ENCODE measurements at regions not wholly inside any gene's neighbourhood (a gene's known extent, or its start where the extent isn't known, plus 50 kb on each side); places are given as distances from the start of the nearest gene placed in this dataset.

DNA sequence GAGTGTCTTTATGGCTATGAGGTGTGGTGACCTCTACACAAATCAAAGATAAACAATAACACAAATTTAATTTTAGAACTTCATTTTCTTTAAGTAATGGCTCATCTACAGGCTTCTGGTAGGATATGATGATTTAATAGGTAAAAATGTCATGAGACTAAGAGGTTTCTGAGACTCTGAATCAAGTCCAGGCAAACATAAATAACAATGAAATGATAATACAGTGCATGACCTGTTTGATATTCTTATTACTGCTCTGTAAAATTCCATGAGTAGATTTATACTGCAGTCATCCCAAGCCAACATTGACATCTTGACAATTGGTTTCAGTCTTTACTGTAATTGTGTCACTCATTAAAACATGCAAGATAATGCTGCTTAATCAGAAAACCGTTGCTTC, 936.8 kb downstream of the MCTP2 start:
- Mint-ChIP-seq H3K4me3 (ENCODE audit: unreplicated experiment) (no peak overlapping the region), H3K4me1 (ENCODE audit: insufficient read depth, unreplicated experiment) (peaks cover 5% of the 10 kb centered on the region), H3K27ac (ENCODE audit: low read depth, unreplicated experiment) (no peak overlapping the region), H3K9me3 (ENCODE audit: unreplicated experiment) (no peaks in the 10 kb centered on the region), H3K36me3 (ENCODE audit: insufficient read depth, unreplicated experiment) (no peaks in the 10 kb centered on the region), H3K27me3 (ENCODE audit: insufficient read depth, unreplicated experiment) (no peaks in the 10 kb centered on the region)
- CTCF ChIA-PET, result interaction anchor here (0.6 kb wide), 1 partner anchor 1093 kb away, joined by 5 read pairs; no protein-coding TSS in a partner anchor
- TF ChIP-seq, protein P1, sequence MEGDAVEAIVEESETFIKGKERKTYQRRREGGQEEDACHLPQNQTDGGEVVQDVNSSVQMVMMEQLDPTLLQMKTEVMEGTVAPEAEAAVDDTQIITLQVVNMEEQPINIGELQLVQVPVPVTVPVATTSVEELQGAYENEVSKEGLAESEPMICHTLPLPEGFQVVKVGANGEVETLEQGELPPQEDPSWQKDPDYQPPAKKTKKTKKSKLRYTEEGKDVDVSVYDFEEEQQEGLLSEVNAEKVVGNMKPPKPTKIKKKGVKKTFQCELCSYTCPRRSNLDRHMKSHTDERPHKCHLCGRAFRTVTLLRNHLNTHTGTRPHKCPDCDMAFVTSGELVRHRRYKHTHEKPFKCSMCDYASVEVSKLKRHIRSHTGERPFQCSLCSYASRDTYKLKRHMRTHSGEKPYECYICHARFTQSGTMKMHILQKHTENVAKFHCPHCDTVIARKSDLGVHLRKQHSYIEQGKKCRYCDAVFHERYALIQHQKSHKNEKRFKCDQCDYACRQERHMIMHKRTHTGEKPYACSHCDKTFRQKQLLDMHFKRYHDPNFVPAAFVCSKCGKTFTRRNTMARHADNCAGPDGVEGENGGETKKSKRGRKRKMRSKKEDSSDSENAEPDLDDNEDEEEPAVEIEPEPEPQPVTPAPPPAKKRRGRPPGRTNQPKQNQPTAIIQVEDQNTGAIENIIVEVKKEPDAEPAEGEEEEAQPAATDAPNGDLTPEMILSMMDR (IDR thresholded peaks at IDR 0.05; ENCODE audit: unreplicated experiment), result no peak
- no TSS peak for BruUV-seq (replicated peaks)
- POLR2A ChIA-PET, result no interaction called here
- intact Hi-C loops (cut with micrococcal nuclease), result no loop called here
- no peak for DNase-seq (ENCODE audit: unreplicated experiment)

DNA sequence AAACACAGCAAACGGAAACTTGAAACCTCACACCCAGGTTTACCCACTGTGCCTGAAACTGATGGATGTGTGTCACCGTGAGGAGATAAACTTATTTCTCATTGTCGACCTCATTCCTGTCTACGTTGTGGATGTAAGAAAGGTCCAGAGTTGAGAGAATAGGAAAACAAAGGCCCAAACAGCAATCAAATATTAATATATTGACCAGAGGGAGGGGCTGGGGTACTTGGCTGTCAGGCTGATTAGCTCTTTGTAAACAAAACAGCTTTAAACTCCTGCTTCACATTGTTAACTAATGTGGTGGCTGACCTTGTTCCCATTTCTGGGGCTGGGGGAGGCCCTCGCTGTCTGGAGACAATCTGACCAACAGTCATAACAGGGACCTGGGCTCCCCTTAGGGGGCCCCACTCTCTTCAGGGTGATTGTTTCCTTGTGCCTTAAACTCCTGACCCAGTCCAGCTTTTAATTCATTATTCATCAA, 937.6 kb downstream of the MCTP2 start:
- DNase-seq (ENCODE audit: unreplicated experiment), result no peak
- Mint-ChIP-seq H3K9me3 (ENCODE audit: unreplicated experiment) (no peaks in the 10 kb centered on the region), H3K36me3 (ENCODE audit: insufficient read depth, unreplicated experiment) (no peaks in the 10 kb centered on the region), H3K27ac (ENCODE audit: low read depth, unreplicated experiment) (no peak overlapping the region), H3K27me3 (ENCODE audit: insufficient read depth, unreplicated experiment) (no peaks in the 10 kb centered on the region), H3K4me3 (ENCODE audit: unreplicated experiment) (no peak overlapping the region), H3K4me1 (ENCODE audit: insufficient read depth, unreplicated experiment) (no peaks in the 10 kb centered on the region)
- intact Hi-C loops (cut with micrococcal nuclease), result no loop called here
- CTCF ChIA-PET, result no interaction called here
- POLR2A ChIA-PET, result no interaction called here
- TF ChIP-seq, protein P1 (IDR thresholded peaks at IDR 0.05; ENCODE audit: unreplicated experiment), result no peak
- BruUV-seq (replicated peaks), result no TSS peak

DNA sequence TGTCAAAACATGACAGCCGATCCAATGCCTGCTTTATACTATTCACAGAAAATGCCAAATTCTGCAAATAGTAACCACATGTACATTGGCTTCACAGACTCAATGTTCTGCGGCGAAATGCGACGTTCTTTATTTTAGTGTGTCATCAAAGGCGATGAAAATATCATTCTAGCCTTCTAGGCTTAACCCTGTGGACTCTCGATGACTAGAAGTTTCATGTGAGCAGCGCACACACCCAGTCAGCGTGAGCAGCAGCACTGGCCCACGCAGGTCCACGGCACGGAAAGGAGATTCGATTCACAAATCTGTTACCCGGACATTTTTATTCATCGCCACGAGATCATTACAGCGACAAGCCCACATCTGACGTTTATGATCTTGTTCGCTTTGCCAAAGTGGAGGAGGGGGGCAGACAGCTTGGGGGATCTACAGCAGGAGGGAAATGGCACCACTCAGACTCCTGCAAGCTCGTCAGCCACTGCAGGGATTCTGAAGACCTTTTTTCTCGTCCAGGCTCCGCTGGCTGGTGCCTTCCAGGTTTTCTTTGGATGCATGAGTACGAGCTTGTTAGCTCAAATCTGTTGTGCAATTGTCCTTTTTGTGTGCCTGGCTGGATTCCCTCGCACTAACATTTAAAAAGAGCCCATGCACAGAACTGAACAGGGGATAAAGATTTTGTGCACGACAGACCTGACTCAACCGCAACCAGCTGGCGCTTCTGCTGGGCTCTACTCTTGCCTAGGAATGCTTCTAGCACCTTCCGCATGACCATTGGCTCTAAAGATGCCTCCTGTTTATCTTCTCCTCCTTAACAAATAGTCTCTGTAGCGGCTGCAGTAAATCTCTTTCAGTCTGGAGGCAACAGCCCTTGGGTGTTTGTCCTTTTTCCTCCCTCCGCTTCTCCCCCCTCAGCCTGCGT, 938.4 kb downstream of the MCTP2 start:
- no peak overlapping the region for H3K4me3 Mint-ChIP-seq (ENCODE audit: unreplicated experiment)
- H3K4me1 Mint-ChIP-seq (ENCODE audit: insufficient read depth, unreplicated experiment), result no peaks in the 10 kb centered on the region
- ChIA-PET POLR2A (no interaction called here), CTCF (interaction anchor here (0.7 kb wide), 2 partner anchors 56 to 664 kb away, joined by 3 to 4 read pairs; no protein-coding TSS in a partner anchor)
- BruUV-seq (replicated peaks), result no TSS peak
- no peaks in the 10 kb centered on the region for H3K9me3 Mint-ChIP-seq (ENCODE audit: unreplicated experiment)
- no peak for DNase-seq (ENCODE audit: unreplicated experiment)
- no peak overlapping the region for H3K27ac Mint-ChIP-seq (ENCODE audit: low read depth, unreplicated experiment)
- H3K36me3 Mint-ChIP-seq (ENCODE audit: insufficient read depth, unreplicated experiment), result no peaks in the 10 kb centered on the region
- H3K27me3 Mint-ChIP-seq (ENCODE audit: insufficient read depth, unreplicated experiment), result no peaks in the 10 kb centered on the region
- intact Hi-C loops (cut with micrococcal nuclease), result no loop called here
- TF ChIP-seq, protein P1 (IDR thresholded peaks at IDR 0.05; ENCODE audit: unreplicated experiment), result no peak

DNA sequence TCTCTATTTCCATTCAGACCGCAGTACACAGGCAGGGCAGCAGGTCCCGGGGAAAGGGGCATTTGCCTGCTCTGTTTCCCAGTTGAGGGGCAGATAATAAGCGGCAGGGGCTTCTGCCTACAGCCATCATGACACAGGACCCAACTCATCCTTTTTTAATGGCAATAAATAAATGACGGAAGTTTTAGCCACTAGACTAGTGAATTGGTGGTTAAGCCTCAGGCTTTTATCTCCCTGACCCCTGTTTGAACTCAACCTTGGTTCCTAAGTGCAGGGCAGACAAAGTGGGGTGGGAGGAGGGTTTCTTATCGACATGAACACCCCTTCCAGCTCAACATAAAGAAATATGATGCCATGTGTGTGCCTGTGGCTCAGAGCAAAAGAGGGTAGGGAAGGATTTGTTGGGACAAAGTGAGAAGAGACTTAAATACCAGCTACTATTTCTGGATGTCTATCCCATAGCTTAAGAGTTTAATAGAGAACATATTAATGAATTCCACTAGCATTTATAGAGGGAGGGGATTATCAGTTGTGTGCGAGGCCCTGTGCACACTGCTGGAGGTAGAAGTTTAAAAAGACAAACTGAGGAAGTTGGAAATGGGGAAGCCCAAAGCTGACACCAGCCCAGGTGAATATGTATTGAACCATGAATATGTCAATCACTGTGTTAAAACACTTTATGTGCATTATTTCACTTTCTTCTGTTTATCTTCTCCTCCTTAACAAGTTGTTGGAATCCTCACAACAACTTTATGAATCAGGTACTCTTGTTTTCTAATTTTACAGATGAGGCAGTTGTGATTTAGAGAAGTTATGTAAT, 939.4 kb downstream of the MCTP2 start:
- TF ChIP-seq, protein P1 (IDR thresholded peaks at IDR 0.05; ENCODE audit: unreplicated experiment), result no peak
- ChIA-PET CTCF (interaction anchor here (0.5 to 0.7 kb wide), 2 partner anchors 663 to 759 kb away, joined by 3 to 4 read pairs; no protein-coding TSS in a partner anchor), POLR2A (no interaction called here)
- H3K27ac Mint-ChIP-seq (ENCODE audit: low read depth, unreplicated experiment), result no peak overlapping the region
- no peak for DNase-seq (ENCODE audit: unreplicated experiment)
- no peak overlapping the region for H3K4me3 Mint-ChIP-seq (ENCODE audit: unreplicated experiment)
- H3K27me3 Mint-ChIP-seq (ENCODE audit: insufficient read depth, unreplicated experiment), result no peaks in the 10 kb centered on the region
- no peaks in the 10 kb centered on the region for H3K36me3 Mint-ChIP-seq (ENCODE audit: insufficient read depth, unreplicated experiment)
- H3K4me1 Mint-ChIP-seq (ENCODE audit: insufficient read depth, unreplicated experiment), result no peaks in the 10 kb centered on the region
- no TSS peak for BruUV-seq (replicated peaks)
- intact Hi-C loops (cut with micrococcal nuclease), result no loop called here
- no peaks in the 10 kb centered on the region for H3K9me3 Mint-ChIP-seq (ENCODE audit: unreplicated experiment)

Measured in MCF 10A (cell line).